NCI-H2107 (cell line): ENCODE measurements at regions not wholly inside any gene's neighbourhood (a gene's known extent, or its start where the extent isn't known, plus 50 kb on each side); places are given as distances from the start of the nearest gene placed in this dataset.
"Not testable (repeated sequence)": the region's sequence is repeated elsewhere in the genome, so short reads cannot be mapped to it uniquely, and the experiment has no call there.

Experiments
- DNase-seq: peaks from one replicate; lab custom pipeline; 2025; lab: John Stamatoyannopoulos, UW

- DNase-seq: no peak
Measured at GRCh38 chr3:34109846-34110245, 311.4 kb downstream of the PDCD6IP start.

GRCh38 chr3:34111361-34111760, 312.9 kb downstream of the PDCD6IP start:
- DNase-seq: no peak

DNA sequence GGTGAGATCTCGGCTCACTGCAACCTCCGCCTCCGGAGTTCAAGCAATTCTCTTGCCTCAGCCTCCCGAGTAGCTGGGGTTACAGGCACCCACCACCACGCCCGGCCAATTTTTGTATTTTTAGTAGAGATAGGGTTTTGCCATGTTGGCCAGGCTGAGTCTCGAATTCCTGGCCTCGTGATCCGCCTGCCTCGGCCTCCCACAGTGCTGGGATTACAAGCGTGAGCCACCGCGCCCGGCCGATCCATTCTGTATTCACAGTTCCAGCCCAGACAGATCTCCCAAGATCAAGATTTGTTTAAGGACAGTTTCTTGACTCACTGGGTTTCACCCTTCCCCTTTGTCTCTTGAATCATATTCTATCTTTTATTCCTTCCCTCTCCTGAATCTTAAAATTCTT, 313.8 kb downstream of the PDCD6IP start:
- DNase-seq: not testable (repeated sequence)

- no peak for DNase-seq
Measured at GRCh38 chr3:34131091-34131490, 332.7 kb downstream of the PDCD6IP start.

DNA sequence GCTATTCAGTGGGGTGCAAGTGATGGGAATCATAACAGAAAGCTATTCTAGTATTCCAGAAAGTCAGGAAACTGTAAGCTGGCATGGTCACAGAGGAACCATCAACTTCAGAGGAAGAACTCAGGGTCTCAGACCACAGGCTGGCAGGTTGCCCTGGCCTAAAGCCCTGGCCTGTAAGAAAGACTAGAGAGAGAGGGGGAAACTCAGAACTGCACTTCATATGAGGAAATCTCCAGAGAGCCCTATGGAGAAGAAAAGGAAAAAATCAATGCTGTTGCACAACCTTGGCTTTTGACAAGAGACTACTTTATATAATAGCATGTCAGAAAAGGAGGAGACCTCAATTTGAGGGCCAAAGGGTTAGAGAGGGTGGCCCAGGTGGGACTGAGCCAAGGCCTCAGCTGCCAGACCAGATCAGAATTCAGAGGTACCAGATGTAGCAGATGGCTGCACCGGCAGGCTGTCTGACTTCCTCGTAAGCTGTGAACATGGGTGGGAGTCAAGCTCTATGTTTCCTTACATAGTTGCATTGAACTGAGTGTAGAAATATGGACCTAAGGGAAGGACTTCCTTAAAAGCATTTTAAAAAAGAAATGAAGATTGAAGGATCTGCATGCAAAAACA, 333.8 kb downstream of the PDCD6IP start:
- DNase-seq: no peak

GRCh38 chr3:34139566-34139965, 341.1 kb downstream of the PDCD6IP start:
- DNase-seq: no peak

DNA sequence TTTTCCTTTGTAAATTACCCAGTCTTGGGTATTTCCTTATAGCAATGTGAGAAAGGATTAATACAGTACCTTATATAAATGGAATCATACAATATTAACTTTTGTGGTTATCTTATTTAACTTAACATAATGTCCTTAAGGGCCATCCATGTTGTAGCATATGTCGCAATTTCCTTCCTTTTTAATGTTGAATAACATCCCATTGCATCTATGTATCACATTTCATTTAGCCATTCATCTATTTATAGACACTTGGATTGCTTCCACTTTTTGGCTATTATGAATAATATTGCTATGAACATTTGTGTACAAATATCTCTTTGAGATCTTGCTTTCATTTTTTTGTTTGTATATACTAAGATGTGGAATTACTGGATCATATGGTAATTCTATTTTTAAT, 342.2 kb downstream of the PDCD6IP start:
- DNase-seq: no peak

DNA sequence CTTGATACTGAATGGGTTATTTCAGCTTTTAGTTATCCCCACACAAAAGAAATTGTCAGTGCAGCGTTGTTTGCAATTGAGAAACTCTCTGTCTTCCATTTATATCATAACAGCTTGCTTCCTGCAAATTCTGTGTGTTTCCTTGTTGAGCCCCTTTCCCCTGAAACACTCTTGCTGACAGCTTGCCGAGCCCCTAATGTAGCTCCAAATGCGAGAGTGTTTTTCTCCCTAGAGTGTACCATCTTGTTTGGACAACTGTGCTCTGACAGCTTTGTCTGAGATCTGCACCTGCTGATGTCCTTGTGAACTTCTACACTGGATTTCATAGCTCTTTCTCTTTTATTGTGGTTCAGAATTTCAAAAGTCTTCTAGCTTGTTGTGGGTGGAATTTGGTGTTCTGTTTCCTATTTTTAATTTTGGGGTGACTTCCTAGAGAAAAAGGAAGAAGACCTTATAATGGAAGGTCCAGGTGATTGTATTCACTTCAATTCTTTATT, 343.5 kb downstream of the PDCD6IP start:
- no peak for DNase-seq

GRCh38 chr3:34145796-34146195, 347.4 kb downstream of the PDCD6IP start:
- DNase-seq: no peak

DNA sequence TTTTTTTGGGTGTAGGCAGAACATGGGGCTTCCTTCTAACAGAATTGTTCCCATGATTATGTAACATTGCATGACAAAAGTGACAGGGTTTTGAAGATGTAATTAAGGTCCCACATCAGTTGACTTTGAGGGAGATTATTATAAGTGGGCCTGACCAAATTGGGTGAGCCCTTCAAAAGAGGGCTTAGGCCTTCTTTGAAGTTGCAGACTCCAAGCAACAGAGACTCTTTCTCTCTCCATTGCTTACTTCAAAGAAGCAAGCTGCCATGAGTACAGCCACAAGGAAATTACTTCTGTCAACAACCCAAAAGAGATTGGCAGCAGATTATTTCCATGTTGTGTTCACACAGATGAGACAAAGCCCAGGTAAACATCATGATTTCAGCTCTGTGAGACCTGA, 348.2 kb downstream of the PDCD6IP start:
- DNase-seq: no peak

DNA sequence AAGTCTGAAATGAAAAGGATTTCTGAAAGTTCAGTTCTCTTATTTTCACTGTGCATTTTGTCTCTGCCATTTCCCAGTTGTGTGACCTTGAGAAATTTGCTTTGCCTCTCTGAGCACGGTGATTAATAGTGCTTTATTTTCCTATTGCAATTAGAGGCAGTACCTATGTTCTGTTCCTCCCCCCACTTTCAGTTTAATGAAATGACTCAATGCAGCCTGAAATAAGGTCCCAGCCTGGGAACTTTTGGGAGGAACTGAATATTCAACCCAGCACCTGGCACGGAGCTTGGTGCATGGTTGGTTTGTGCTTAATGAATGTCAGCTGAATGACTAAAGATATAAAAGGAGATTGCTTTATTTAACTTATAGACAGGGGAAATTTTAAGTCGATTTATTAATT, 352.6 kb downstream of the PDCD6IP start:
- no peak for DNase-seq

DNA sequence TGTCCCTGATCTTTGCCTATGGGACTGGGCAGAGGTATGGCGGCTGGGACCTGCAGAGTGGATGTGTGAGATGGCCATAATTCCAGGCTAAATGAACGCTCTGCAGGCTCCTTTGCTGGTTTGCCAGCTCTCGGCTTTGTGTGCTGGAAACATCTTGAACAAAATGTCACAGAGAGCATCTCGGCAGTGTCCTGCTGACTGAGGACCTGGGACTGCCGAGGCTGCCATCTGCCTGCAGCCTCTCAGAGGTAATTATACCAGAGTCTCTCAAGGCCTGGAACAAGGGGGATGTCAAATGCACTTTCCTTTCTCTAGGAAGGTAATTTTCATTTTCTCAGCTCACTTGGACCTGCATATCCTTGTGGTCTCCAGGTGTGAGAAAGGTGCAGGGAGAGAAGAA, 354.2 kb downstream of the PDCD6IP start:
- DNase-seq: no peak

DNA sequence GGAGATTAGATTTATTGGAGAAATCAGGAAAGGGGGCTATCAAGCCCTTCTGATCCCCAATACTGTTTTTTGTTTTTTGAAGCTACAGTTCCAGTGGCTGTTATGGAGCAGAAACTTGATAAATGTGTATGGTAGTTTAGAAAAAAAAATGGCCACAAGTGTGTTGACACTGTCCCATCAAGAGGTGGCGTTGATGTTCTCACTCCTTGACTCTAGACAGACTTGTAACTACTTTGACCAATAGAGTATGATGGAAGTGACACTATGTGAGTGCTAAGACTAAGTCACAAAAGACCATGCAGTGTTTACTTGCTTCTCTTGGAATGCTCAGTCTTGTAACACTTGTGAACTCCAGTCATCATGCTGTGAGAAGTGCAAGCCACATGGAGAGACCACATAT, 356.7 kb downstream of the PDCD6IP start:
- no peak for DNase-seq

DNA sequence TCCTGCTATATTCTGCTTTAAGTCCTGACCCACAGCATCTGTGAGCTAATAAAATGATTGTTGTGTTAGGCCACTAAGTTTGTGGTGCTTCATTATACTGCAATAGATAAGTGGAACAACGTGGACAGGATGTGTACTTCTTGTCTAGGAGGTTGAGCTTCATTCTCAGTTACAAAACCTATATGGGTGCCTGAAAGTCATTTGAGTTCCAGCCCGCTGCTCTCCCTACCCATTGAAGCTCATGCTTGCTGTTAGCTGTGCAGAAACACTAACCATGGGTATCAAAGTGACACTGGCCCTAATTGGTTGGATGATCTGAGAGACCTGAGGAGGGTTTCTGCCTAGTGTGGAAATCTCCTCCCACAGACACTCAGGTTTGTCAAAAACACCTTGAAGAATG, 357.2 kb downstream of the PDCD6IP start:
- no peak for DNase-seq

DNA sequence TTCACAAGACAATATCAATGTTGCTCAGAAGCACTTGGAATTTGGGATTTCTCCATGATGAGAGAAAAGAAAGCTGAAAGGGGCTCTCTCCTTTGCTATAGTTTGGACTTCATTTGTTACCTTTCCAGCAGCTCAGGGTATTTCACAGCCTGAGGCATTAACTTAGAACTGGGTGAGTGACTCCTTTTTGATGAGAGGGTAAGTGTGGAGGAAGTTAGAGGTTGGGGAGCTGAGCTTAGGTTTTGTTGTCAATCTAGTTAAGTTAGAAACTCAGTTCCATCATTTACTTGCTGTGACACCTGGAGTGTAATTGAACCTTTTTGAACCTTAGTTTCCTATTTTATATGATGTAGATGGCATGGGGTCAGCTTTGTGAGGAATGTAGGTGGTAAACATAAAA, 359.1 kb downstream of the PDCD6IP start:
- DNase-seq: no peak

DNA sequence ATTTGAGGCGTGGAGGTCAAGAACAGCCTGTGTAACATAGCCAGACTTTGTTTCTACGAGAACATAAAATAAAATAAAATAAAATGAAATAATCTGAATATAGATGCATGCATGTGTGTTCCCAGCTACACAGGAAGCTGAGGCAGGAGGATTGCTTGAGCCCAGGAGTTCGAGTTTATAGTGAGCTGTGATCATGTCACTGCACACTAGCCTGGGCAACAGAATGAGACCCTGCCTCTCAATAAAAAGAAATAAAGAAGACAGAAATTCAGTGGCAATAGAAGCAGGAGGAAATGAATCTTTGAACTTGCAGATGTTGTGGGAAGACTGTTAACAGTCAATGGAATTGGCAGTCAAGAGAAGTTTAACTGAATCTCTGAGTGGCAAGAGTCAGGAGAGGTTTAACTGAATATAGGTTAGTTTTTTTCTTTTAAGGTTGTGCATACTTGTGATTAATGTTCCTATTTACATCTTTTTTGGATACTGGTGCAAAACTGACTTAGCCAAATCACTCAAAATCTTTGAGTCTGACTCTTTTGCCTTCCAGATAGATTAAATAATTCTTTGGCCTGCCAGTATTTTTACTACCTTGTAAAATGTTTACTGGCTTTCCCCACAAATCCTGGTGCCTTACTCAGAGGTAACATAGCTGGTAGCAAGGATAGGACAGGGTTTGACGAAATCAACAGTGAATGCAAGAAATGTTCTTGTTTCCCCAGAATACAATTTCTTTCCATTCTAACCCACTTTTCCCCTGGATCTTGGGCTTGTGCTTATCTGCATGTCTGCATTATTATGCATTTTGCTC, 361.4 kb downstream of the PDCD6IP start:
- no peak for DNase-seq

- not testable (repeated sequence) for DNase-seq
Measured at GRCh38 chr3:34169636-34170035, 371.2 kb downstream of the PDCD6IP start.

- no peak for DNase-seq
Measured at GRCh38 chr3:34174740-34175139, 376.3 kb downstream of the PDCD6IP start.

GRCh38 chr3:34175636-34176176, 377.3 kb downstream of the PDCD6IP start:
- no peak for DNase-seq

DNA sequence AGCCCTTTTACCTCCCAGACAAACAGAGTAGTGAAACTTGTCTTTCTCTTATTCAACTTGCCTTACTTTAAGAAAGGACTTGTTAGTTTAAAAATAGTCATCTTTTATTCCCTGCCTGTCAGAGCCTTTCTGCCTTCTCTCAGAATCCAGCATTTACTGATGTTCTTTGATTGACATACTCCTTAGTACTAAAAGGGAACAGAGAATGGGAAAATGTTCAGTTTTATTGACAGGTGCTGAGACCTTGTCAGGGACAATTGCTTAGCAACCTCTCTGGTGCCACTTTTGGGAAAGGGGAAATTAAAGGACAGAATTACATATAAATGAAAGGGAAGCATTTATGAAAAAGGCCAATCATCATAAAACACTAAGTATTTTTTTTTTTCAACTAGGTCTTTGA, 378.3 kb downstream of the PDCD6IP start:
- DNase-seq: no peak

DNA sequence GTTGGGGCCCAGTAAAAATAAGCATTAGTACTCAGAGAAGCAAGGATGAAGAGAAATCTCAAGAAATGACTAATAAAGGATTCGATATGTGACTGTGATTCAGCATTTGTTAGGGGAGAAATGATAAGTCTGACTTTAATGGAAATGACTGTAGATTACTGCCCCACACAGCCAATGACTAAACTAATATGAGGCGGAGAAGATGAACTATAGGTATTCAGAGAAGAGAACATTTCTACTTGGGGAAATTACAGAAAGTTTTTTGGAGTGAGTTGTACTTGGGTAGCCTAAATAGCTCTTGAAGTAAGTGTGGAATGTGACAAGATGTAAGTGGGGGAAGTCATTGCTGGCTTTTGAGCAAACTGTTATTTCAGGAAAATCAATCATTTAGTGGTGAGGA, 380.0 kb downstream of the PDCD6IP start:
- DNase-seq: no peak

DNA sequence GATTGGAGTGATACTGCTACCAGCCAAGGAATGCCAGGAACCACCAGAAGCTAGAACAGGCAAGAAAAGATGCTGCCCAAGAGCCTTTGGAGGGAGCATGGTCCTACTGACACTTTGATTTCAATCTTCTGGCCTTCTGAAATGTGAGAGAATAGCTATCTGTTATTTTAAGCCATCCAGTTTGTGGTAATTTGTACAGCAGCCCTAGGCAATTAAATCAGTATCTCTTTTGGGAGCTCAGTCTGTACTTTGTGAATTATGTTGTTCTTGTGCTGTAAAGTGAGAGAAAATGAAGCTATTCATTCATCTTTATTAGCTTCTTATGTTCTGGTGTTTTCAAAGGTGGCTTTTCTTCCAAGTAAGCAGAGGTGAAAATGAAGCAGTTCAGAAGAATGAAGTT, 381.3 kb downstream of the PDCD6IP start:
- no peak for DNase-seq

- no peak for DNase-seq
Measured at GRCh38 chr3:34180532-34180931, 382.1 kb downstream of the PDCD6IP start.
